Right lobe of liver (tissue), 6 donors: ENCODE measurements at regions not wholly inside any gene's neighbourhood (a gene's known extent, or its start where the extent isn't known, plus 50 kb on each side); places are given as distances from the start of the nearest gene placed in this dataset.
A peak's percentile ranks its signal among the peaks of the same experiment; 100 is the strongest.
"Not testable (repeated sequence)": the region's sequence is repeated elsewhere in the genome, so short reads cannot be mapped to it uniquely, and the experiment has no call there.

Experiments used
- ATAC-seq, 4 donors: fragments of 200-7000 bp; cut with Tn5 transposase; one replicate each; pipeline ENCODE4 v1.9.1; 2020; ENCODE audit warnings: mild to moderate bottlenecking in 4 of 4, moderate library complexity in 4 of 4
- DNase-seq, 3 donors: peaks; one replicate each; pipeline ENCODE4 v3.0.0-alpha.2; 2020
- H3K27ac ChIP-seq, 3 donors: fragments of 200-600 bp; one replicate each; pipeline ENCODE4 v1.8.0; 2022
- H3K27me3 ChIP-seq, 2 donors: fragments of 200-600 bp; one replicate each; pipeline ENCODE4 v1.8.0; 2022
- H3K36me3 ChIP-seq, 4 donors: fragments of 200-600 bp; sonication (generic) in 1 of 4; one replicate each; pipeline versions ENCODE4 v1.5.1 to v1.8.0; 2017 to 2022; ENCODE audit warnings: control low read depth in 1 of 4
- H3K4me1 ChIP-seq, 4 donors: fragments of 200-600 bp; sonication (generic) in 1 of 4; one replicate each; pipeline versions ENCODE4 v1.5.1 to v1.8.0; 2017 to 2022; ENCODE audit warnings: control low read depth in 1 of 4
- H3K4me3 ChIP-seq, 3 donors: fragments of 200-600 bp; one replicate each; pipeline ENCODE4 v1.8.0; 2022
- H3K9me3 ChIP-seq, 4 donors: fragments of 200-600 bp; sonication (generic) in 1 of 4; one replicate each; pipeline versions ENCODE4 v1.5.1 to v1.8.0; 2017 to 2022; ENCODE audit warnings: control low read depth in 1 of 4
- CTCF ChIP-seq, 4 donors: fragments of 200-600 bp in 3 of 4; fragments of 450-650 bp in 1 of 4; IDR thresholded peaks; one replicate each; pipeline versions ENCODE4 v1.5.1 to v1.8.0; 2016 to 2022; ENCODE audit warnings: antibody characterized with exemption in 4 of 4, mild to moderate bottlenecking in 2 of 4
- POLR2A ChIP-seq: fragments of 450-650 bp; IDR thresholded peaks from one replicate; pipeline ENCODE4 v1.6.1; 2017; ENCODE audit warnings: antibody characterized with exemption, mild to moderate bottlenecking
- WGBS: methylation state at CpG from one replicate; pipeline ENCODE4 v1.1.6; 2018; ENCODE audit warnings: low coverage, low lambda C conversion rate; ENCODE audit not compliant: insufficient coverage; ENCODE audit errors: missing lambda C conversion rate; 5-methylcytosine and 5-hydroxymethylcytosine counted together
- intact Hi-C, 2 donors: fragments of 100-400 bp; cut with DNase I; formaldehyde crosslinking; loops; one replicate each; pipeline versions ENCODE4 v1.11.2 to v1.14.1; 2022
- donor health status: DM: no; HTN: yes; CAD: no.
- donor health status: DM: no; HTN: no; CAD: no.
- donor health status: DM: no; HTN: no; CAD: no.
- donor health status: DM: no; HTN: yes; CAD: no.
- donor health status: DM: no; HTN: yes; CAD: no.

GRCh38 chr5:26388976-26389375, 649.4 kb downstream of the CDH9 start:
- WGBS, result 25% methylated on average over 1 of the region's 1 CpG
- no peak for TF ChIP-seq POLR2A
- TF ChIP-seq CTCF (IDR thresholded peaks at IDR 0.05), result no peak
- Histone ChIP-seq H3K36me3 (no peaks in the 10 kb centered on the region), H3K27ac (no peak overlapping the region), H3K4me1 (peaks cover 0 to 4% (median 0%) of the 10 kb centered on the region in 4 donors), H3K27me3 (no peaks in the 10 kb centered on the region), H3K9me3 (no peaks in the 10 kb centered on the region), H3K4me3 (no peak overlapping the region)
- DNase-seq, result no peak
- ATAC-seq, result peak; percentile 82 to 99 (median 92)
- intact Hi-C loops, result no loop called here

GRCh38 chr5:26386532-26386931, 651.9 kb downstream of the CDH9 start:
- Histone ChIP-seq H3K9me3 (no peaks in the 10 kb centered on the region), H3K4me3 (no peak overlapping the region), H3K4me1 (peaks cover 0 to 4% (median 0%) of the 10 kb centered on the region in 4 donors), H3K36me3 (no peaks in the 10 kb centered on the region), H3K27me3 (no peaks in the 10 kb centered on the region), H3K27ac (no peak overlapping the region)
- ATAC-seq (no peak), DNase-seq (no peak)
- intact Hi-C loops, result no loop called here
- TF ChIP-seq CTCF (IDR thresholded peaks at IDR 0.05) (no peak), POLR2A (no peak)
- WGBS, result 46% methylated on average over 1 of the region's 1 CpG

- intact Hi-C loops, H3K27ac ChIP-seq, H3K36me3 ChIP-seq, H3K27me3 ChIP-seq, H3K4me3 ChIP-seq, H3K9me3 ChIP-seq, H3K4me1 ChIP-seq: not testable (repeated sequence)
- WGBS, result 43% methylated on average over 4 of the region's 4 CpGs
- ATAC-seq, result peak in 1 of 4 donors; percentile 59
- peak in 1 of 3 donors; percentile 60 for DNase-seq
Observed at GRCh38 chr5:26364624-26365023, 673.8 kb downstream of the CDH9 start.

- Histone ChIP-seq H3K4me1 (no peaks in the 10 kb centered on the region), H3K4me3 (no peak overlapping the region), H3K27me3 (no peaks in the 10 kb centered on the region), H3K36me3 (no peaks in the 10 kb centered on the region), H3K9me3 (no peaks in the 10 kb centered on the region), H3K27ac (no peak overlapping the region)
- WGBS, result 44% methylated on average over 3 of the region's 3 CpGs
- no peak for DNase-seq
- ATAC-seq, result no peak
- no peak for TF ChIP-seq CTCF (IDR thresholded peaks at IDR 0.05)
- no peak for TF ChIP-seq POLR2A
- intact Hi-C loops, result no loop called here
Observed at GRCh38 chr5:26343801-26344325, 694.5 kb downstream of the CDH9 start.

GRCh38 chr5:26339576-26339975, 698.8 kb downstream of the CDH9 start:
- no peak for TF ChIP-seq CTCF (IDR thresholded peaks at IDR 0.05)
- no peak for TF ChIP-seq POLR2A
- Histone ChIP-seq H3K27ac (no peak overlapping the region), H3K27me3 (no peaks in the 10 kb centered on the region), H3K9me3 (no peaks in the 10 kb centered on the region), H3K36me3 (no peaks in the 10 kb centered on the region), H3K4me1 (no peaks in the 10 kb centered on the region), H3K4me3 (no peak overlapping the region)
- intact Hi-C loops, result no loop called here
- ATAC-seq (no peak), DNase-seq (no peak)
- 6% methylated on average over 1 of the region's 1 CpG for WGBS
